ENCODE measurements at regions not wholly inside any gene's neighbourhood (a gene's known extent, or its start where the extent isn't known, plus 50 kb on each side); places are given as distances from the start of the nearest gene placed in this dataset.

GRCh38 chr2:9696731-9697130 lies 65.9 kb upstream of the YWHAQ start:
- no peak for TF ChIP-seq L3MBTL2 (conservative IDR thresholded peaks at IDR 0.05)
- TF ChIP-seq CTBP1 (IDR thresholded peaks at IDR 0.05; ENCODE audit: borderline replicate concordance) = no peak
- TF ChIP-seq TARDBP (IDR thresholded peaks at IDR 0.05) = no peak
- no peak for TF ChIP-seq FOXM1 (IDR thresholded peaks at IDR 0.05; ENCODE audit: borderline replicate concordance)
- no peak for TF ChIP-seq ELF4 (IDR thresholded peaks at IDR 0.05)
- TF ChIP-seq NFRKB (IDR thresholded peaks at IDR 0.05) = no peak
- TF ChIP-seq SP1 (IDR thresholded peaks at IDR 0.05) = no peak
- no peak for TF ChIP-seq FOXA1 (IDR thresholded peaks at IDR 0.05)

Measured in HEK293T (cell line).